ENCODE measurements at regions not wholly inside any gene's neighbourhood (a gene's known extent, or its start where the extent isn't known, plus 50 kb on each side); places are given as distances from the start of the nearest gene placed in this dataset.

- Histone ChIP-seq H3K4me3 (ENCODE audit: low read depth in 1 of 2, low read length in 2 of 2) (no peak overlapping the region), H3K4me1 (ENCODE audit: insufficient read depth, low read length) (no peaks in the 10 kb centered on the region), H3K27me3 (ENCODE audit: insufficient read depth, low read length, poor library complexity) (peaks cover 4% of the 10 kb centered on the region), H2AFZ (ENCODE audit: low read depth, low read length) (no peak overlapping the region), H3K79me2 (ENCODE audit: insufficient read depth, low read length) (no peaks in the 10 kb centered on the region), H3K4me2 (ENCODE audit: insufficient read depth, low read length) (no peak overlapping the region), H3K9me3 (ENCODE audit: insufficient read depth, low read length, severe bottlenecking) (no peaks in the 10 kb centered on the region), H3K36me3 (ENCODE audit: insufficient read depth, low read length) (no peaks in the 10 kb centered on the region), H3K27ac (ENCODE audit: low read length) (no peak overlapping the region), H4K20me1 (ENCODE audit: insufficient read depth, low read length) (no peaks in the 10 kb centered on the region), H3K9ac (ENCODE audit: low read depth, low read length) (no peak overlapping the region)
- DNase-seq (no peak), ATAC-seq (ENCODE audit: insufficient read depth, low read depth) (peak; percentile 62; the same call in 2 of the 3 replicates)
- TF ChIP-seq EZH2 (IDR thresholded peaks at IDR 0.05; ENCODE audit: borderline replicate concordance, low read depth, low read length, severe bottlenecking) (no peak), CTCF (IDR thresholded peaks at IDR 0.05; ENCODE audit: borderline replicate concordance, extremely low read depth, low read length, poor library complexity, severe bottlenecking) (no peak)
Observed at GRCh38 chr2:562391-563364, 114.5 kb downstream of the TMEM18 start.

GRCh38 chr2:558879-559278 lies 118.3 kb downstream of the TMEM18 start:
- Histone ChIP-seq H4K20me1 (ENCODE audit: insufficient read depth, low read length) (no peaks in the 10 kb centered on the region), H3K9ac (ENCODE audit: low read depth, low read length) (no peak overlapping the region), H3K4me3 (ENCODE audit: low read depth in 1 of 2, low read length in 2 of 2) (no peak overlapping the region), H3K27me3 (ENCODE audit: insufficient read depth, low read length, poor library complexity) (peaks cover 4% of the 10 kb centered on the region), H3K27ac (ENCODE audit: low read length) (no peak overlapping the region), H3K36me3 (ENCODE audit: insufficient read depth, low read length) (no peaks in the 10 kb centered on the region), H3K4me2 (ENCODE audit: insufficient read depth, low read length) (no peak overlapping the region), H3K4me1 (ENCODE audit: insufficient read depth, low read length) (no peaks in the 10 kb centered on the region), H3K79me2 (ENCODE audit: insufficient read depth, low read length) (no peaks in the 10 kb centered on the region), H3K9me3 (ENCODE audit: insufficient read depth, low read length, severe bottlenecking) (no peaks in the 10 kb centered on the region), H2AFZ (ENCODE audit: low read depth, low read length) (no peak overlapping the region)
- no peak for ATAC-seq (ENCODE audit: insufficient read depth, low read depth)
- no peak for DNase-seq
- TF ChIP-seq EZH2 (IDR thresholded peaks at IDR 0.05; ENCODE audit: borderline replicate concordance, low read depth, low read length, severe bottlenecking) (no peak), CTCF (IDR thresholded peaks at IDR 0.05; ENCODE audit: borderline replicate concordance, extremely low read depth, low read length, poor library complexity, severe bottlenecking) (no peak)

- TF ChIP-seq EZH2 (IDR thresholded peaks at IDR 0.05; ENCODE audit: borderline replicate concordance, low read depth, low read length, severe bottlenecking): no peak
- no peak for TF ChIP-seq CTCF (IDR thresholded peaks at IDR 0.05; ENCODE audit: borderline replicate concordance, extremely low read depth, low read length, poor library complexity, severe bottlenecking)
- Histone ChIP-seq H2AFZ (ENCODE audit: low read depth, low read length) (no peak overlapping the region), H3K79me2 (ENCODE audit: insufficient read depth, low read length) (no peaks in the 10 kb centered on the region), H3K4me3 (ENCODE audit: low read depth in 1 of 2, low read length in 2 of 2) (no peak overlapping the region), H3K36me3 (ENCODE audit: insufficient read depth, low read length) (no peaks in the 10 kb centered on the region), H3K4me2 (ENCODE audit: insufficient read depth, low read length) (no peak overlapping the region), H3K9ac (ENCODE audit: low read depth, low read length) (no peak overlapping the region), H3K27me3 (ENCODE audit: insufficient read depth, low read length, poor library complexity) (peaks cover 4% of the 10 kb centered on the region), H3K27ac (ENCODE audit: low read length) (no peak overlapping the region), H3K9me3 (ENCODE audit: insufficient read depth, low read length, severe bottlenecking) (no peaks in the 10 kb centered on the region), H4K20me1 (ENCODE audit: insufficient read depth, low read length) (no peaks in the 10 kb centered on the region), H3K4me1 (ENCODE audit: insufficient read depth, low read length) (no peaks in the 10 kb centered on the region)
- DNase-seq (no peak), ATAC-seq (ENCODE audit: insufficient read depth, low read depth) (no peak)
Observed at GRCh38 chr2:558302-558642, 118.9 kb downstream of the TMEM18 start.
